SK-N-SH (cell line): ENCODE measurements at regions not wholly inside any gene's neighbourhood (a gene's known extent, or its start where the extent isn't known, plus 50 kb on each side); places are given as distances from the start of the nearest gene placed in this dataset.

Experiments used
- CTCF ChIA-PET: fragments of 300-600, 350-600 bp; formaldehyde crosslinking; extraction: SDS; loops from one replicate; lab custom pipeline; 2021; lab: Yijun Ruan, JAX
- POLR2A ChIA-PET: fragments of 350-600 bp; sonication (Branson Sonifier 250); formaldehyde crosslinking; extraction: SDS; loops from one replicate; lab custom pipeline; 2020; ENCODE audit warnings: antibody characterized with exemption, inconsistent platforms; lab: Yijun Ruan, JAX
- DNase-seq: peaks from one replicate; pipeline ENCODE4 v3.0.0; 2012
- H2AFZ ChIP-seq: fragments of 200-600 bp; sonication (generic); 2 replicates; pipeline ENCODE4 v1.8.1; 2016; ENCODE audit warnings: antibody characterized with exemption, mild to moderate bottlenecking, low read depth
- H3F3A ChIP-seq: fragments of 200-600 bp; sonication (generic); replicated peaks from 2 replicates; pipeline ENCODE3; 2016; ENCODE audit warnings: antibody characterized with exemption, mild to moderate bottlenecking; ENCODE audit not compliant: insufficient read depth
- H3K27ac ChIP-seq, 2 experiments: fragments of 200-500 bp in 1 of 2; fragments of 200-600 bp in 1 of 2; sonication (Bioruptor generic) in 1 of 2; sonication (generic), shearing (Covaris generic) in 1 of 2; 2 replicates each; pipeline versions ENCODE4 v1.5.1 to v1.6.1; 2014 to 2016; ENCODE audit warnings: low read depth in 2 of 2, inconsistent platforms in 1 of 2, low read length in 1 of 2, mild to moderate bottlenecking in 1 of 2, mixed read lengths in 1 of 2
- H3K27me3 ChIP-seq: fragments of 200-600 bp; sonication (generic), shearing (Covaris generic); 2 replicates; pipeline ENCODE4 v1.6.1; 2016; ENCODE audit warnings: mixed run types; ENCODE audit not compliant: insufficient read depth
- H3K36me3 ChIP-seq, 2 experiments: fragments of 200-500 bp in 1 of 2; fragments of 200-600 bp in 1 of 2; sonication (Bioruptor generic) in 1 of 2; sonication (generic) in 1 of 2; replicated peaks in 1 of 2; 2 replicates each; pipeline versions ENCODE3 to v1.5.1; 2014 to 2016; ENCODE audit warnings: low read length in 1 of 2, mild to moderate bottlenecking in 1 of 2; ENCODE audit not compliant: insufficient read depth in 2 of 2, control insufficient read depth in 1 of 2
- H3K4me1 ChIP-seq, 2 experiments: fragments of 200-500 bp in 1 of 2; fragments of 200-600 bp in 1 of 2; sonication (Bioruptor generic) in 1 of 2; sonication (generic), shearing (Covaris generic) in 1 of 2; 2 replicates each; pipeline versions ENCODE4 v1.5.1 to v1.6.1; 2014 to 2016; ENCODE audit warnings: low read depth in 1 of 2, low read length in 1 of 2, mixed run types in 1 of 2; ENCODE audit not compliant: insufficient read depth in 2 of 2, control insufficient read depth in 1 of 2
- H3K4me2 ChIP-seq: fragments of 200-600 bp; sonication (generic), shearing (Covaris generic); 2 replicates; pipeline ENCODE4 v1.6.1; 2017; ENCODE audit warnings: mixed run types
- H3K4me3 ChIP-seq, 2 experiments: fragments of 200-500 bp in 1 of 2; fragments of 200-600 bp in 1 of 2; sonication (Bioruptor generic) in 1 of 2; sonication (generic), shearing (Covaris generic) in 1 of 2; 2 replicates each; pipeline versions ENCODE4 v1.5.1 to v1.8.1; 2014 to 2016; ENCODE audit warnings: low read depth in 2 of 2, inconsistent platforms in 1 of 2, low read length in 1 of 2, mild to moderate bottlenecking in 1 of 2, mixed read lengths in 1 of 2, moderate library complexity in 1 of 2
- H3K79me2 ChIP-seq: fragments of 200-600 bp; sonication (generic); 2 replicates; pipeline ENCODE4 v1.8.1; 2017; ENCODE audit warnings: mild to moderate bottlenecking; ENCODE audit not compliant: insufficient read depth
- H3K9ac ChIP-seq: fragments of 200-600 bp; sonication (generic); 2 replicates; pipeline ENCODE4 v1.6.1; 2017; ENCODE audit warnings: mixed run types
- H3K9me2 ChIP-seq: fragments of 200-600 bp; sonication (generic); 2 replicates; pipeline ENCODE4 v1.6.1; 2017; ENCODE audit warnings: mixed run types
- H3K9me3 ChIP-seq: fragments of 200-600 bp; sonication (generic); 2 replicates; pipeline ENCODE4 v1.6.1; 2017; ENCODE audit warnings: mixed run types, mild to moderate bottlenecking, moderate library complexity
- H4K20me1 ChIP-seq: fragments of 200-600 bp; sonication (generic); 2 replicates; pipeline ENCODE4 v1.6.1; 2017; ENCODE audit warnings: mild to moderate bottlenecking, mixed run types; ENCODE audit not compliant: insufficient read depth
- CHD2 ChIP-seq: fragments of 150-350 bp; IDR thresholded peaks from 2 replicates; pipeline ENCODE4 v1.6.1; 2018; ENCODE audit warnings: low read length; ENCODE audit not compliant: partially characterized antibody
- ELF1 ChIP-seq: IDR thresholded peaks from 2 replicates; pipeline ENCODE4 v1.4.0; 2012
- FOSL2 ChIP-seq: IDR thresholded peaks from 2 replicates; pipeline ENCODE4 v1.4.0; 2012; ENCODE audit warnings: low read depth, mild to moderate bottlenecking, moderate library complexity, borderline replicate concordance
- GABPA ChIP-seq: IDR thresholded peaks from 2 replicates; pipeline ENCODE4 v1.4.0; 2012; ENCODE audit warnings: low read depth, mild to moderate bottlenecking
- JUND ChIP-seq: IDR thresholded peaks from 2 replicates; pipeline ENCODE4 v1.4.0; 2012
- MXI1 ChIP-seq: IDR thresholded peaks from 2 replicates; pipeline ENCODE4 v1.6.1; 2012; ENCODE audit warnings: mild to moderate bottlenecking, low read depth, low read length, improper control_type of control experiment
- NFIC ChIP-seq: IDR thresholded peaks from 2 replicates; pipeline ENCODE4 v1.4.0; 2012; ENCODE audit warnings: borderline replicate concordance
- NRF1 ChIP-seq: IDR thresholded peaks from 2 replicates; pipeline ENCODE4 v1.6.1; 2012; ENCODE audit warnings: low read depth, mild to moderate bottlenecking, low read length
- PBX3 ChIP-seq: IDR thresholded peaks from 2 replicates; pipeline ENCODE4; 2012
- REST ChIP-seq: IDR thresholded peaks from 2 replicates; pipeline ENCODE4 v1.6.1; 2012; ENCODE audit warnings: mild to moderate bottlenecking, low read depth, low read length, moderate library complexity
- RFX5 ChIP-seq: IDR thresholded peaks from 2 replicates; pipeline ENCODE4 v1.6.1; 2012; ENCODE audit warnings: mild to moderate bottlenecking, improper control_type of control experiment, low read length
- SIN3A ChIP-seq: IDR thresholded peaks from 2 replicates; pipeline ENCODE4 v1.6.1; 2012; ENCODE audit warnings: low read depth, mild to moderate bottlenecking, low read length, moderate library complexity, borderline replicate concordance
- TAF1 ChIP-seq: IDR thresholded peaks from 2 replicates; pipeline ENCODE4 v1.6.1; 2012; ENCODE audit warnings: low read depth, mild to moderate bottlenecking, low read length, moderate library complexity, borderline replicate concordance
- TCF12 ChIP-seq: IDR thresholded peaks from 2 replicates; pipeline ENCODE4 v1.4.0; 2012
- WGBS: methylation state at CpG from one replicate; pipeline ENCODE4 v1.1.6; 2017; ENCODE audit warnings: low lambda C conversion rate; 5-methylcytosine and 5-hydroxymethylcytosine counted together
- TF ChIP-seq, protein P1 (sequence below): fragments of 150-350 bp; IDR thresholded peaks from 2 replicates; pipeline ENCODE4 v1.6.1; 2017; ENCODE audit warnings: antibody characterized with exemption, low read length, low read depth, borderline replicate concordance
- TF ChIP-seq, protein P2 (sequence below): fragments of 200-600 bp; sonication (generic); IDR thresholded peaks from 2 replicates; pipeline ENCODE4 v1.6.1; 2017; ENCODE audit warnings: antibody characterized with exemption, mild to moderate bottlenecking, moderate library complexity

- POLR2A ChIA-PET, result no interaction called here
- 10% methylated on average over 4 of the region's 4 CpGs for WGBS
- Histone ChIP-seq H3K27me3 (peaks cover 29% of the 10 kb centered on the region; the same call in 1 of the 2 replicates), H2AFZ (no peak overlapping the region), H3K4me2 (no peak overlapping the region), H3K9ac (no peak overlapping the region), H4K20me1 (no peaks in the 10 kb centered on the region), H3K9me3 (no peaks in the 10 kb centered on the region), H3F3A (peaks cover 6% of the 10 kb centered on the region)
- TF ChIP-seq MXI1 (no peak), GABPA (no peak), REST (no peak), JUND (no peak), NFIC (no peak), SIN3A (no peak), RFX5 (no peak), CHD2 (no peak), PBX3 (no peak), TCF12 (no peak), ELF1 (no peak), NRF1 (no peak), FOSL2 (no peak), TAF1 (no peak)
- TF ChIP-seq, protein P1, sequence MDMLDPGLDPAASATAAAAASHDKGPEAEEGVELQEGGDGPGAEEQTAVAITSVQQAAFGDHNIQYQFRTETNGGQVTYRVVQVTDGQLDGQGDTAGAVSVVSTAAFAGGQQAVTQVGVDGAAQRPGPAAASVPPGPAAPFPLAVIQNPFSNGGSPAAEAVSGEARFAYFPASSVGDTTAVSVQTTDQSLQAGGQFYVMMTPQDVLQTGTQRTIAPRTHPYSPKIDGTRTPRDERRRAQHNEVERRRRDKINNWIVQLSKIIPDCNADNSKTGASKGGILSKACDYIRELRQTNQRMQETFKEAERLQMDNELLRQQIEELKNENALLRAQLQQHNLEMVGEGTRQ, result no peak
- TF ChIP-seq, protein P2, sequence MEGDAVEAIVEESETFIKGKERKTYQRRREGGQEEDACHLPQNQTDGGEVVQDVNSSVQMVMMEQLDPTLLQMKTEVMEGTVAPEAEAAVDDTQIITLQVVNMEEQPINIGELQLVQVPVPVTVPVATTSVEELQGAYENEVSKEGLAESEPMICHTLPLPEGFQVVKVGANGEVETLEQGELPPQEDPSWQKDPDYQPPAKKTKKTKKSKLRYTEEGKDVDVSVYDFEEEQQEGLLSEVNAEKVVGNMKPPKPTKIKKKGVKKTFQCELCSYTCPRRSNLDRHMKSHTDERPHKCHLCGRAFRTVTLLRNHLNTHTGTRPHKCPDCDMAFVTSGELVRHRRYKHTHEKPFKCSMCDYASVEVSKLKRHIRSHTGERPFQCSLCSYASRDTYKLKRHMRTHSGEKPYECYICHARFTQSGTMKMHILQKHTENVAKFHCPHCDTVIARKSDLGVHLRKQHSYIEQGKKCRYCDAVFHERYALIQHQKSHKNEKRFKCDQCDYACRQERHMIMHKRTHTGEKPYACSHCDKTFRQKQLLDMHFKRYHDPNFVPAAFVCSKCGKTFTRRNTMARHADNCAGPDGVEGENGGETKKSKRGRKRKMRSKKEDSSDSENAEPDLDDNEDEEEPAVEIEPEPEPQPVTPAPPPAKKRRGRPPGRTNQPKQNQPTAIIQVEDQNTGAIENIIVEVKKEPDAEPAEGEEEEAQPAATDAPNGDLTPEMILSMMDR, result no peak
- TF ChIP-seq, all 33 proteins: peak for 0
- no peak overlapping the region for H3K27ac ChIP-seq
- 0 out of 4 replicates have a peak, but pooled peaks cover 0 to 1% of the 10 kb centered on the region in 2 experiments for H3K4me1 ChIP-seq
- H3K79me2 ChIP-seq, result no peaks in the 10 kb centered on the region
- CTCF ChIA-PET, result no interaction called here
- DNase-seq, result no peak
- H3K4me3 ChIP-seq, result no peak overlapping the region
- H3K9me2 ChIP-seq, result no peaks in the 10 kb centered on the region
- H3K36me3 ChIP-seq, result no peaks in the 10 kb centered on the region
These were observed 115.2 kb upstream of the IFNE start for GRCh38 chr9:21597284-21597683.
